GM23338 (cell line): ENCODE measurements at regions not wholly inside any gene's neighbourhood (a gene's known extent, or its start where the extent isn't known, plus 50 kb on each side); places are given as distances from the start of the nearest gene placed in this dataset.

ENCODE experiments used
- CREB1 ChIP-seq: fragments of 250-450 bp; sonication (Bioruptor Pico); IDR thresholded peaks from 2 replicates; pipeline ENCODE4 v1.5.0; 2020; ENCODE audit warnings: low read depth, mild to moderate bottlenecking, moderate library complexity
- CTCF ChIP-seq, 2 experiments: fragments of 200-600 bp in 1 of 2; sonication (generic) in 1 of 2; conservative IDR thresholded peaks; 2 replicates each; pipeline versions ENCODE4 v1.5.1 to v1.6.1; 2016 to 2017; ENCODE audit warnings: antibody characterized with exemption in 2 of 2, low read depth in 2 of 2, mild to moderate bottlenecking in 2 of 2, moderate library complexity in 1 of 2
- ETS1 ChIP-seq: IDR thresholded peaks from 2 replicates; pipeline ENCODE4 v1.6.1; 2016; ENCODE audit warnings: antibody characterized with exemption
- EZH2 ChIP-seq: fragments of 200-600 bp; sonication (generic); IDR thresholded peaks from one replicate; pipeline ENCODE4 v1.8.0; 2017; ENCODE audit warnings: antibody characterized with exemption, mild to moderate bottlenecking, low read depth; ENCODE audit not compliant: unreplicated experiment
- EZH2phosphoT487 ChIP-seq: fragments of 200-600 bp; sonication (generic); IDR thresholded peaks from one replicate; pipeline ENCODE4 v1.8.1; 2018; ENCODE audit warnings: antibody characterized with exemption; ENCODE audit not compliant: unreplicated experiment
- JUNB ChIP-seq: IDR thresholded peaks from one replicate; pipeline ENCODE4 v1.6.1; 2016; ENCODE audit warnings: antibody characterized with exemption; ENCODE audit not compliant: unreplicated experiment
- ZNF114 ChIP-seq: fragments of 250-450 bp; sonication (Bioruptor Pico); IDR thresholded peaks from 2 replicates; pipeline ENCODE4 v1.5.0; 2020; ENCODE audit warnings: mild to moderate bottlenecking, moderate library complexity
- ZNF331 ChIP-seq: fragments of 250-450 bp; sonication (Bioruptor Pico); IDR thresholded peaks from 2 replicates; pipeline ENCODE4 v1.5.0; 2020; ENCODE audit warnings: low read depth, mild to moderate bottlenecking, moderate library complexity
- ZNF462 ChIP-seq: fragments of 250-450 bp; sonication (Bioruptor Pico); IDR thresholded peaks from 2 replicates; pipeline ENCODE4 v1.5.0; 2020; ENCODE audit warnings: mild to moderate bottlenecking, moderate library complexity

GRCh38 chr3:19644405-19644804, 289.6 kb downstream of the EFHB start (continued):
- TF ChIP-seq ZNF462 = no peak
- no peak for TF ChIP-seq JUNB
- no peak for TF ChIP-seq CTCF (conservative IDR thresholded peaks at IDR 0.05; ENCODE audit: low read depth in 2 of 2)
- TF ChIP-seq EZH2phosphoT487 = no peak
- no peak for TF ChIP-seq CREB1 (CRISPR knock-in tag)
- no peak for TF ChIP-seq ZNF114
- no peak for TF ChIP-seq ZNF331 (CRISPR knock-in tag)
- no peak for TF ChIP-seq EZH2
- TF ChIP-seq ETS1 = no peak
